Thyroid gland (tissue), 4 donors: ENCODE measurements at regions not wholly inside any gene's neighbourhood (a gene's known extent, or its start where the extent isn't known, plus 50 kb on each side); places are given as distances from the start of the nearest gene placed in this dataset.

Experiments
- POLR2A ChIP-seq, 2 donors: fragments of 450-650 bp; IDR thresholded peaks; one replicate each; pipeline ENCODE4 v1.6.1; 2017; ENCODE audit warnings: antibody characterized with exemption in 2 of 2, mild to moderate bottlenecking in 2 of 2, moderate library complexity in 1 of 2
- TF ChIP-seq, protein P1 (sequence below), 6 experiments: fragments of 200-600 bp in 3 of 6; fragments of 450-650 bp in 3 of 6; sonication (generic) in 3 of 6; IDR thresholded peaks; one replicate each; pipeline ENCODE4 v1.5.1; 2016 to 2019; ENCODE audit warnings: antibody characterized with exemption in 6 of 6, mild to moderate bottlenecking in 2 of 6, inconsistent platforms in 1 of 6, moderate library complexity in 1 of 6

DNA sequence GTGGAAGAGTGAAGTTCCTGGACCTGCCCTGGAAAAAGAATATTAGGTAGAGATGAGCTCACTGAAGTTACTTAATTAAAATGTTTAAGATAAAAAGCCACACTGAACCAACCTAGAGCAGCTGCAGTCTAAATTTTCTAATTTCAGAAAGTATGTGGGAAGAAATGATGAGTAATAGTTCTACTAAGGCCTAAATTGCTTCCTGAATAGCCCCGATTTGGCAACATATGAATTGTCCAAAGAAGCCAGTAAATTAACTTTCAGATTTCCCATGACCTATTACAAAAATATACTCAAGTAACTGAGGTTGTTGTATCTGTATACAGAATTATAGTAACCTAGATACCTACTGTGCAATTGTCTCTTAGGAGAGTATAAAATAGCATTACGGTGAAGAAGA is 312.6 kb downstream of the IPMK start:
- TF ChIP-seq, protein P1, sequence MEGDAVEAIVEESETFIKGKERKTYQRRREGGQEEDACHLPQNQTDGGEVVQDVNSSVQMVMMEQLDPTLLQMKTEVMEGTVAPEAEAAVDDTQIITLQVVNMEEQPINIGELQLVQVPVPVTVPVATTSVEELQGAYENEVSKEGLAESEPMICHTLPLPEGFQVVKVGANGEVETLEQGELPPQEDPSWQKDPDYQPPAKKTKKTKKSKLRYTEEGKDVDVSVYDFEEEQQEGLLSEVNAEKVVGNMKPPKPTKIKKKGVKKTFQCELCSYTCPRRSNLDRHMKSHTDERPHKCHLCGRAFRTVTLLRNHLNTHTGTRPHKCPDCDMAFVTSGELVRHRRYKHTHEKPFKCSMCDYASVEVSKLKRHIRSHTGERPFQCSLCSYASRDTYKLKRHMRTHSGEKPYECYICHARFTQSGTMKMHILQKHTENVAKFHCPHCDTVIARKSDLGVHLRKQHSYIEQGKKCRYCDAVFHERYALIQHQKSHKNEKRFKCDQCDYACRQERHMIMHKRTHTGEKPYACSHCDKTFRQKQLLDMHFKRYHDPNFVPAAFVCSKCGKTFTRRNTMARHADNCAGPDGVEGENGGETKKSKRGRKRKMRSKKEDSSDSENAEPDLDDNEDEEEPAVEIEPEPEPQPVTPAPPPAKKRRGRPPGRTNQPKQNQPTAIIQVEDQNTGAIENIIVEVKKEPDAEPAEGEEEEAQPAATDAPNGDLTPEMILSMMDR (IDR thresholded peaks at IDR 0.05) = no peak
- no peak for TF ChIP-seq POLR2A (IDR thresholded peaks at IDR 0.05)
